ENCODE measurements at regions not wholly inside any gene's neighbourhood (a gene's known extent, or its start where the extent isn't known, plus 50 kb on each side); places are given as distances from the start of the nearest gene placed in this dataset.

- H3K4me3 ChIP-seq (ENCODE audit: low read length), result no peak overlapping the region
- TF ChIP-seq CTCF (IDR thresholded peaks at IDR 0.05; ENCODE audit: insufficient read depth, low read depth, low read length, missing control alignments), result no peak
- no peak for DNase-seq (ENCODE audit: low read depth)
These were observed 172.4 kb downstream of the CASP12 start for GRCh38 chr11:104725796-104726408.

GRCh38 chr11:104713401-104713800 lies 184.9 kb downstream of the CASP12 start:
- DNase-seq (ENCODE audit: low read depth), result no peak

GRCh38 chr11:104705490-104706190 lies 192.6 kb downstream of the CASP12 start:
- H3K4me3 ChIP-seq (ENCODE audit: low read length), result no peak overlapping the region
- DNase-seq (ENCODE audit: low read depth), result peak; percentile 73
- no peak for TF ChIP-seq CTCF (IDR thresholded peaks at IDR 0.05; ENCODE audit: insufficient read depth, low read depth, low read length, missing control alignments)

More at GRCh38 chr11:104713401-104713800, 184.9 kb downstream of the CASP12 start:
- TF ChIP-seq CTCF (IDR thresholded peaks at IDR 0.05; ENCODE audit: insufficient read depth, low read depth, low read length, missing control alignments), result no peak
- no peak overlapping the region for H3K4me3 ChIP-seq (ENCODE audit: low read length)

GRCh38 chr11:104704888-104705287 lies 193.4 kb downstream of the CASP12 start:
- DNase-seq (ENCODE audit: low read depth), result no peak
- H3K4me3 ChIP-seq (ENCODE audit: low read length), result no peak overlapping the region
- no peak for TF ChIP-seq CTCF (IDR thresholded peaks at IDR 0.05; ENCODE audit: insufficient read depth, low read depth, low read length, missing control alignments)

- no peak overlapping the region for H3K4me3 ChIP-seq (ENCODE audit: low read length)
- no peak for TF ChIP-seq CTCF (IDR thresholded peaks at IDR 0.05; ENCODE audit: insufficient read depth, low read depth, low read length, missing control alignments)
- no peak for DNase-seq (ENCODE audit: low read depth)
These were observed 194.0 kb downstream of the CASP12 start for GRCh38 chr11:104704146-104704830.

GRCh38 chr11:104700609-104701008 lies 197.7 kb downstream of the CASP12 start:
- DNase-seq (ENCODE audit: low read depth), result peak; percentile 50
- no peak overlapping the region for H3K4me3 ChIP-seq (ENCODE audit: low read length)
- no peak for TF ChIP-seq CTCF (IDR thresholded peaks at IDR 0.05; ENCODE audit: insufficient read depth, low read depth, low read length, missing control alignments)
